GM18909 (cell line): ENCODE measurements at regions not wholly inside any gene's neighbourhood (a gene's known extent, or its start where the extent isn't known, plus 50 kb on each side); places are given as distances from the start of the nearest gene placed in this dataset.
A peak's percentile ranks its signal among the peaks of the same experiment; 100 is the strongest.
"Not testable (repeated sequence)": the region's sequence is repeated elsewhere in the genome, so short reads cannot be mapped to it uniquely, and the experiment has no call there.

Experiments
- ATAC-seq: cut with Tn5 transposase; IDR thresholded peaks from one replicate; pipeline ENCODE4 v1.9.1; 2021; ENCODE audit warnings: mild to moderate bottlenecking; ENCODE audit not compliant: unreplicated experiment, poor library complexity

- no peak for ATAC-seq
These were observed 83.7 kb downstream of the PMAIP1 start for GRCh38 chr18:59983506-59983905.

DNA sequence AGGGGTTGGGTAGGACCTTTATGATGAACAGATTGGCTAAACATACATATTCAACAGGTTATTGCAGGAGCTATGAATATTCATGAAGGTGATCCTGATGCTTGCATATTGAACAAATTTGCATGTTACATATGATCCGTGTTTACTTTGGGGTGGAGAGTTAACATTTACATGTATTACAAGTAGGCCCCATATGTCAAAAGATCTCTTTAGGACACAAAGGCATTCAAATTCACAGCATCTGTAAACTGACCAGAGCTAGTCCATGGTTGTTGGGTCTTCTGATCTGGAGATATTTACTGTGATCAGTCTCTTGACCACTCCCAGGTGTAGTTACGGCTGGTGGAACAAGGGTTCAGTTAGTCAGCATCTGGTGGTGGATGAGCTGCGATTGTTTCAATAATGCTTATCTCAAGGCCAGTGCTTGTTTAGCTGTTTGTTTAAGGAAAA is 80.4 kb downstream of the PMAIP1 start:
- no peak for ATAC-seq

DNA sequence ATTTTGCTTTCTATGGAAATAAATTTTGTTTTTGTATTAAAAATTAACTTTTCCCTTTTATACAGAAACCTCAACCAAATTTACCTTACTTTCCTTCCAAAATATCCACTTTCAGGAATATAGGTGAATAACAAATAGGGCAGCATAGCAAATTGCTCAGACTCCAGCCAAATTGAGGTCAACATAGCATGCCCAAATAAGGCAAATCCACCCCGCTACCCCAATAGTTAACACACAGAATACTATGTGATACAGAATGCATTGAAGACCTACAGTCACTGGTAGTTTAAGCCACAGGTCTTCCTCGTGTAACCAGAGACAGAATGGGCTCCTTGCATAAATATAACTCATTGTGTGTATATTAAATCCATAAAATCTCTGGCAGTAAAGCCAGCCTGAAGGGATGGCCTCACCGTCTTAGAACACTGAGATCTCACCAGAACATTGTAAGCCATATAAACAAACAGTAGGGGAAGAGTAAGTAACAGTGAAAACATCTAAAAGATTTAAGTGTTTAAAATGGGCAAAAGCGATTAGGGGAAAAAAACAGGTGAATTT is 72.2 kb downstream of the PMAIP1 start:
- ATAC-seq, result no peak

- ATAC-seq, result peak; percentile 87
These were observed 71.3 kb downstream of the PMAIP1 start for GRCh38 chr18:59971144-59971543.

DNA sequence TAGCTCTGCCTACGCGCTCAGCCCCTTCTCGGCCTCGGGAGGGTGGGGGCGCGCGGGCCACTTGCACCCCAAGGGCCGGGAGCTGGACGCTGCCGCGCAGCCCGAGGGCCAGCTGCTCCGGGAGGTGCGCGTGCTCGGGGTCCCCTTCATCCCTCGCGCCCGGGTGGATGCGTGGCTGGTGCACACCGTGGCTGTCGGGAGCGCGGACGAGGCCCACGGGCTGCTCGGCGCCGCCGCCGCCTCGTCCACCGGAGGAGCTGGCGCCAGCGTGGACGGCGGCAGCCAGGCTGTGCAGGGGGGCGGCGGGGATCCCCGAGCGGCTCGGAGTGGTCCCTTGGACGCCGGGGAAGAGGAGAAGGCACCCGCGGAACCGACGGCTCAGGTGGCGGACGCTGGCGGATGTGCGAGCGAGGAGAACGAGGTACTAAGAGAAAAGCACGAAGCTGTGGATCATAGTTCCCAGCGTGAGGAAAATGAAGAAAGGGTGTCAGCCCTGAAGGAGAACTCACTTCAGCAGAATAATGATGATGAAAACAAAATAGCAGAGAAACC is 69.8 kb downstream of the PMAIP1 start:
- not testable (repeated sequence) for ATAC-seq

GRCh38 chr18:59968583-59968982 is 68.8 kb downstream of the PMAIP1 start:
- ATAC-seq, result no peak

- no peak for ATAC-seq
These were observed 68.1 kb downstream of the PMAIP1 start for GRCh38 chr18:59967878-59968277.

- no peak for ATAC-seq
These were observed 67.1 kb downstream of the PMAIP1 start for GRCh38 chr18:59966913-59967312.

DNA sequence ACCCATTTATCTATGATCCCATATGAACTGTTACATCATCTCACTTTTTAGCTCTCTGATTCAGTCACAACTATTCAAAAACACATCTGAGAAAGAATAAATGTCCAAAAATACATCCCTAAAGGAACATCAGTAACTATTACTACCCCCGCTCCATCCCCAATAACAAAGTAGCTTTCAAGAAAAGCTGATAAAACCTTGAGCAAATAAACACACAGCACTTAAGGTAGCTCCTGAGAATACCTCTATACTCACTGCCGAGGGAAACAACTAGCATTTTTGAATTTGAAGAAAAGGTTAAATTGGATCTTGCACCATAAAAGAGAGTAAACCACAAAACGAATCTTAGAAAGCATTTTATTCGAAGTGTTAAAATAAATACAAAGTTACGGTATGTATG is 63.4 kb downstream of the PMAIP1 start:
- no peak for ATAC-seq

DNA sequence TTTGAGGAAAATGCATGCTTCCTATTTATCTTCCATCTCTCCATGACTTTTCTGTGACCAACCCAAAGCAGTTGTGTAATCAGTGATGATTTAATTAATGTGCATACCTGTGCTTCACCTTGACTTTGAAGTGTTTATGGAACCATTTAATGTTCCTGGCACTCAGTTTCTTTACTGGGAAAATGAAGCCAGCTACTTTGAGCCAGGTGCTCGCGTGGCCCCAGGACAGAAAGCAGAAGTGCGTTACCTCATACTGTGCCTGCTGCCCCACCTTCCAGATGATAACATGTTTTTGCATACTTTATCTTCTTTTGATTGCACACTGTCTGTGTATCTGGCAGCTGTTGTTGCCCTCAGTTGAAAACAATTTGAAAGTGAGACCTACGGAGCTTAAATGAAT is 61.3 kb downstream of the PMAIP1 start:
- ATAC-seq, result peak; percentile 86

GRCh38 chr18:59960272-59960671 is 60.5 kb downstream of the PMAIP1 start:
- ATAC-seq, result no peak

- ATAC-seq, result no peak
These were observed 59.8 kb downstream of the PMAIP1 start for GRCh38 chr18:59959606-59960005.

GRCh38 chr18:59959073-59959472 is 59.3 kb downstream of the PMAIP1 start:
- no peak for ATAC-seq

- peak; percentile 48 for ATAC-seq
These were observed 58.2 kb downstream of the PMAIP1 start for GRCh38 chr18:59957957-59958356.

DNA sequence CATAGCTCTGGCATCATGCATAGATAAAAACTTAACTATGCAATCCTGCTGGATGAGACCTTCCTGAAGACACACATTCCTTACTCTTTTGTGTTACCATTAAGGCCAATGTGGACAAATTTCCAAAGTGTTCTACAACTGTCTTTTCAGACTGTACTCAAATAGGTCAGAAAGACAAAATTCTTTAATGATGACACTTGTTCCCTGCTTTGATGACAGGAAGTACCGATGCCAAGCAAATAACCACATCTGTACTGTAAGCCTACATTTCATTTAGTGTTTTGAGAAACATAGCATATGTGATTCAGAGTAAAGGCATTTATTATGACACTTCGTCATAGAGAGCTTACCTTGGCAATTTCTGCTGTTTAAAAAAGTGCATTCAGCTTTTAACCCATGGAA is 55.0 kb downstream of the PMAIP1 start:
- ATAC-seq, result no peak

GRCh38 chr18:59954241-59954640 is 54.4 kb downstream of the PMAIP1 start:
- no peak for ATAC-seq
